Activated T-cell treated with anti-CD3 and anti-CD28 coated beads, Interleukin-2, amount 50 U/mL, for 72 hours (primary cell): ENCODE measurements at regions not wholly inside any gene's neighbourhood (a gene's known extent, or its start where the extent isn't known, plus 50 kb on each side); places are given as distances from the start of the nearest gene placed in this dataset.
"Not testable (repeated sequence)": the region's sequence is repeated elsewhere in the genome, so short reads cannot be mapped to it uniquely, and the experiment has no call there.

Experiments
- ATAC-seq, 2 donors: fragments of 150-1000 bp; cut with Tn5 transposase; replicated peaks in 1 of 2; 2 replicates each; pipeline ENCODE4 v1.10.0; 2021; ENCODE audit warnings: moderate library complexity in 2 of 2, mild to moderate bottlenecking in 1 of 2
- DNase-seq, 2 donors: peaks; one replicate each; pipeline ENCODE4 v3.0.0; 2021 to 2022; ENCODE audit warnings: mixed read lengths in 1 of 2
- H3K27ac Mint-ChIP-seq: one replicate; pipeline ENCODE4 v1.8.0; 2022; ENCODE audit warnings: mild to moderate bottlenecking, moderate library complexity, mixed read lengths
- H3K27me3 Mint-ChIP-seq: one replicate; pipeline ENCODE4 v1.8.0; 2022; ENCODE audit warnings: low read depth, mixed read lengths
- H3K36me3 Mint-ChIP-seq, 2 donors: one replicate each; pipeline ENCODE4 v1.8.0; 2022; ENCODE audit warnings: mixed read lengths in 2 of 2, mild to moderate bottlenecking in 1 of 2; ENCODE audit not compliant: insufficient read depth in 2 of 2
- H3K4me1 Mint-ChIP-seq: one replicate; pipeline ENCODE4 v1.8.0; 2022; ENCODE audit warnings: low read depth, mixed read lengths
- H3K4me3 Mint-ChIP-seq, 2 donors: one replicate each; pipeline ENCODE4 v1.8.0; 2022; ENCODE audit warnings: mild to moderate bottlenecking in 2 of 2, mixed read lengths in 2 of 2, moderate library complexity in 2 of 2
- H3K9me3 Mint-ChIP-seq, 2 donors: one replicate each; pipeline ENCODE4 v1.8.0; 2022; ENCODE audit warnings: mixed read lengths in 2 of 2

GRCh38 chr5:71905834-71906711 lies 187.0 kb downstream of the CARTPT start:
- Mint-ChIP-seq H3K9me3 (no peaks in the 10 kb centered on the region), H3K27me3 (peaks cover 15% of the 10 kb centered on the region), H3K36me3 (no peaks in the 10 kb centered on the region), H3K27ac (no peak overlapping the region), H3K4me1 (no peaks in the 10 kb centered on the region), H3K4me3 (no peak overlapping the region)
- ATAC-seq, result no peak
- no peak for DNase-seq

GRCh38 chr5:71907001-71907588 lies 188.0 kb downstream of the CARTPT start:
- no peak for DNase-seq

GRCh38 chr5:71907608-71908145 lies 188.6 kb downstream of the CARTPT start:
- H3K27me3 Mint-ChIP-seq, result peaks cover 15% of the 10 kb centered on the region
- H3K36me3 Mint-ChIP-seq, result no peaks in the 10 kb centered on the region
- ATAC-seq (no peak), DNase-seq (no peak)
- H3K9me3 Mint-ChIP-seq, result no peaks in the 10 kb centered on the region
- no peak overlapping the region for H3K4me3 Mint-ChIP-seq
- H3K4me1 Mint-ChIP-seq, result no peaks in the 10 kb centered on the region
- H3K27ac Mint-ChIP-seq, result no peak overlapping the region

More at GRCh38 chr5:71907001-71907588, 188.0 kb downstream of the CARTPT start:
- no peak overlapping the region for H3K4me3 Mint-ChIP-seq
- H3K9me3 Mint-ChIP-seq, result no peaks in the 10 kb centered on the region
- no peaks in the 10 kb centered on the region for H3K4me1 Mint-ChIP-seq
- no peak overlapping the region for H3K27ac Mint-ChIP-seq
- ATAC-seq, result no peak
- H3K36me3 Mint-ChIP-seq, result no peaks in the 10 kb centered on the region
- peaks cover 15% of the 10 kb centered on the region for H3K27me3 Mint-ChIP-seq

GRCh38 chr5:71910741-71911140 lies 191.7 kb downstream of the CARTPT start:
- no peaks in the 10 kb centered on the region for H3K4me1 Mint-ChIP-seq
- H3K9me3 Mint-ChIP-seq, result no peaks in the 10 kb centered on the region
- no peaks in the 10 kb centered on the region for H3K36me3 Mint-ChIP-seq

DNA sequence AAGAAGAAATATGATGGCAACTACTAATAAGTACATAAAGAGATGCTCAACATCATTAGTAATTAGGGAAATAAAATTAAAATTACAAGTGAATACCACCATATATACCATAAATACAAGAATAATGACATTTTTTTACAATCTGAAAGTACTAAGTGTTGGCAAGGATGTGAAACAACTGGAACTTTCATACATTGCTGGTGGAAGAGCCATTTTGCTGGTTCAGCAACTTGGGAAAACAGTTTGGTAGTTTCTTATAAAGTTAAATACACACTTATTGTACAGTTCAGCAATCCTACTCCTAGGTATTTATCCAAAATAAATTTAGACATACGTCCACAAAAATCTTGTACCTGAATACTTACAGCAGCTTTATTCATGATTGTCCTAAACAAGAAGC lies 192.9 kb downstream of the CARTPT start:
- Mint-ChIP-seq H3K4me1 (no peaks in the 10 kb centered on the region), H3K27ac (no peak overlapping the region), H3K9me3 (peaks cover 0 to 4% of the 10 kb centered on the region in 2 donors)

More at GRCh38 chr5:71910741-71911140, 191.7 kb downstream of the CARTPT start:
- no peak for ATAC-seq
- Mint-ChIP-seq H3K4me3 (no peak overlapping the region), H3K27ac (no peak overlapping the region), H3K27me3 (peaks cover 14% of the 10 kb centered on the region)
- no peak for DNase-seq

GRCh38 chr5:71914281-71914680 lies 193.0 kb upstream of the MAP1B start:
- H3K4me1 Mint-ChIP-seq, result no peaks in the 10 kb centered on the region
- ATAC-seq, result no peak

More for the DNA sequence above, 192.9 kb downstream of the CARTPT start:
- Mint-ChIP-seq H3K36me3 (no peaks in the 10 kb centered on the region), H3K4me3 (no peak overlapping the region), H3K27me3 (peaks cover 12% of the 10 kb centered on the region)
- ATAC-seq, result no peak
- no peak for DNase-seq

GRCh38 chr5:71922584-71923106 lies 184.6 kb upstream of the MAP1B start:
- Mint-ChIP-seq H3K4me3 (no peak overlapping the region), H3K27ac (no peak overlapping the region), H3K4me1 (no peaks in the 10 kb centered on the region), H3K36me3 (no peaks in the 10 kb centered on the region), H3K9me3 (peaks cover 5 to 14% of the 10 kb centered on the region in 2 donors), H3K27me3 (peaks cover 14% of the 10 kb centered on the region)
- DNase-seq, result no peak
- peak in 1 of 2 donors; percentile 36 for ATAC-seq

More at GRCh38 chr5:71914281-71914680, 193.0 kb upstream of the MAP1B start:
- H3K4me3 Mint-ChIP-seq, result no peak overlapping the region
- H3K27ac Mint-ChIP-seq, result no peak overlapping the region
- peaks cover 6 to 14% of the 10 kb centered on the region in 2 donors for H3K9me3 Mint-ChIP-seq
- H3K27me3 Mint-ChIP-seq, result peaks cover 24% of the 10 kb centered on the region
- no peak for DNase-seq
- H3K36me3 Mint-ChIP-seq, result peaks cover 0 to 2% of the 10 kb centered on the region in 2 donors

- H3K4me3 Mint-ChIP-seq, result no peak overlapping the region
- H3K27me3 Mint-ChIP-seq, result peaks cover 11% of the 10 kb centered on the region
- no peaks in the 10 kb centered on the region for H3K4me1 Mint-ChIP-seq
- peaks cover 3 to 11% of the 10 kb centered on the region in 2 donors for H3K9me3 Mint-ChIP-seq
- no peaks in the 10 kb centered on the region for H3K36me3 Mint-ChIP-seq
- no peak for DNase-seq
- H3K27ac Mint-ChIP-seq, result no peak overlapping the region
- no peak for ATAC-seq
Observed at GRCh38 chr5:71923755-71924154, 183.5 kb upstream of the MAP1B start.

GRCh38 chr5:71924325-71924724 lies 182.9 kb upstream of the MAP1B start:
- Mint-ChIP-seq H3K27ac (no peak overlapping the region), H3K4me3 (no peak overlapping the region), H3K27me3 (peaks cover 13% of the 10 kb centered on the region), H3K9me3 (peaks cover 3 to 8% of the 10 kb centered on the region in 2 donors), H3K4me1 (no peaks in the 10 kb centered on the region), H3K36me3 (no peaks in the 10 kb centered on the region)
- no peak for ATAC-seq
- no peak for DNase-seq

DNA sequence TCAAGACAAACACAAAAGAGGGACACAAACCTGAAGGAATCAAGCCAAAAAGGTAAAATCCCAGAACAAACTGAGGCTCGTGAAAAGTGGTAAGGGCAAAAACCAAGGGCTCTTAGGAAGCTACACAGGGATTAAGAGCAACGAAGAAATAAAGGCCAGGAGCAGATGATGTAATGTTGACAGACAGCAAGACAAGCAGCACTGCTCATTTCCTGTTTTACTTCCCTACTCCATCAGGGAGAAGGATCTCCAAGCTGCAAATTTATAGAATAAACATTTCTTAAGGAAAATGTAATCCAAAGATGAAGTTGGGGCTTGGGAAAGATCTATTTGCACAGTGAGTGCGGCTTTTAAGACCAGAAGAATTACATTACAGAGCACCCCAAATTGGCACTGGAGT lies 182.3 kb upstream of the MAP1B start:
- Mint-ChIP-seq H3K9me3 (peaks cover 3 to 8% of the 10 kb centered on the region in 2 donors), H3K27ac (no peak overlapping the region), H3K27me3 (peaks cover 19% of the 10 kb centered on the region), H3K36me3 (no peaks in the 10 kb centered on the region), H3K4me1 (no peaks in the 10 kb centered on the region), H3K4me3 (no peak overlapping the region)
- ATAC-seq (no peak), DNase-seq (no peak)

GRCh38 chr5:71925608-71926091 lies 181.6 kb upstream of the MAP1B start:
- Mint-ChIP-seq H3K9me3 (peaks cover 3 to 8% of the 10 kb centered on the region in 2 donors), H3K4me1 (no peaks in the 10 kb centered on the region), H3K4me3 (no peak overlapping the region), H3K27me3 (peaks cover 20% of the 10 kb centered on the region), H3K36me3 (no peaks in the 10 kb centered on the region), H3K27ac (no peak overlapping the region)
- DNase-seq (no peak), ATAC-seq (no peak)

GRCh38 chr5:71929003-71929402 lies 178.3 kb upstream of the MAP1B start:
- peaks cover 3 to 8% of the 10 kb centered on the region in 2 donors for H3K9me3 Mint-ChIP-seq
- peaks cover 30% of the 10 kb centered on the region for H3K27me3 Mint-ChIP-seq
- H3K4me3 Mint-ChIP-seq, result no peak overlapping the region
- no peaks in the 10 kb centered on the region for H3K36me3 Mint-ChIP-seq
- ATAC-seq (no peak), DNase-seq (no peak)
- H3K4me1 Mint-ChIP-seq, result no peaks in the 10 kb centered on the region
- no peak overlapping the region for H3K27ac Mint-ChIP-seq

DNA sequence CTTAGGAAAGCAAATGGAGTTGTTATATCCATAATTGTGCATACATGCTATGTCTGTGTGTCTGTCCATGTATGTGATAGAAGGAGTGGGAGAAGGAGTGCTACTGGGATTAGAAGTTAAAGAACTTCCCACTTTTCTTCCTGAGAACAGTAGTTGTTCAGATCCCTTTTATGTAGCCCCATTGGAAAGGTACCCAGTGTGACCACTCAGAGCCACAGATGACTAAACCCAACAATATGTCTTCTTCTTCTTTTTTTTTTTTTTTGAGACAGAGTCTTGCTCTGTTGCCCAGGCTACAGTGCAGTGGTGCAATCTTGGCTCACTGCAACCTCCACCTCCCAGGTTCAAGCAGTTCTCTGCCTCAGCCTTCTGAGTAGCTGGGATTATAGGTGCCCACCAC lies 176.7 kb upstream of the MAP1B start:
- H3K36me3 Mint-ChIP-seq, DNase-seq, H3K4me1 Mint-ChIP-seq, H3K4me3 Mint-ChIP-seq, ATAC-seq, H3K27ac Mint-ChIP-seq: not testable (repeated sequence)
- H3K27me3 Mint-ChIP-seq, result peaks cover 30% of the 10 kb centered on the region
- H3K9me3 Mint-ChIP-seq, result peaks cover 3 to 10% of the 10 kb centered on the region in 2 donors
